H9 (cell line): ENCODE measurements at regions not wholly inside any gene's neighbourhood (a gene's known extent, or its start where the extent isn't known, plus 50 kb on each side); places are given as distances from the start of the nearest gene placed in this dataset.

Experiments used
- DNase-seq: peaks from one replicate; pipeline ENCODE4 v3.0.0-alpha.2; 2017
- H2AFZ ChIP-seq: one replicate; pipeline ENCODE4 v1.6.1; 2013; ENCODE audit warnings: mild to moderate bottlenecking, low read length, control low read depth, moderate library complexity
- H2AK5ac ChIP-seq: 2 replicates; pipeline ENCODE4 v1.6.1; 2013; ENCODE audit warnings: low read length, control low read depth, mixed read lengths; ENCODE audit not compliant: insufficient read length
- H2BK120ac ChIP-seq: one replicate; pipeline ENCODE4 v1.6.1; 2013; ENCODE audit warnings: low read depth, mild to moderate bottlenecking, low read length, control low read depth, inconsistent platforms; ENCODE audit not compliant: poor library complexity, severe bottlenecking
- H2BK12ac ChIP-seq: 2 replicates; pipeline ENCODE4 v1.6.1; 2013; ENCODE audit warnings: low read length, control low read depth, mixed read lengths, low read depth; ENCODE audit not compliant: insufficient read length
- H2BK15ac ChIP-seq: 2 replicates; pipeline ENCODE4 v1.6.1; 2013; ENCODE audit warnings: low read depth, low read length, control low read depth
- H2BK20ac ChIP-seq: one replicate; pipeline ENCODE4 v1.6.1; 2013; ENCODE audit warnings: low read depth, mild to moderate bottlenecking, low read length, control low read depth, inconsistent platforms; ENCODE audit not compliant: poor library complexity, severe bottlenecking
- H2BK5ac ChIP-seq: 2 replicates; pipeline ENCODE4 v1.6.1; 2013; ENCODE audit warnings: low read length, control low read depth, mixed read lengths; ENCODE audit not compliant: insufficient read length
- H3K14ac ChIP-seq: 2 replicates; pipeline ENCODE4 v1.6.1; 2013; ENCODE audit warnings: low read length, control low read depth; ENCODE audit not compliant: insufficient read depth
- H3K18ac ChIP-seq: 2 replicates; pipeline ENCODE4 v1.6.1; 2013; ENCODE audit warnings: low read depth, mild to moderate bottlenecking, mixed read lengths, low read length, control low read depth; ENCODE audit not compliant: insufficient read length
- H3K23ac ChIP-seq: 2 replicates; pipeline ENCODE4 v1.6.1; 2013; ENCODE audit warnings: low read length, control low read depth, mixed read lengths, low read depth; ENCODE audit not compliant: insufficient read length
- H3K23me2 ChIP-seq: 2 replicates; pipeline ENCODE4 v1.6.1; 2013; ENCODE audit warnings: low read depth, mild to moderate bottlenecking, mixed read lengths, low read length, control low read depth; ENCODE audit not compliant: insufficient read length, poor library complexity, severe bottlenecking
- H3K27ac ChIP-seq: 2 replicates; pipeline ENCODE4 v1.5.1; 2013; ENCODE audit warnings: low read length, control low read depth, mixed read lengths, low read depth; ENCODE audit not compliant: insufficient read length
- H3K27me3 ChIP-seq: 2 replicates; pipeline ENCODE4 v1.6.1; 2013; ENCODE audit warnings: low read length, control low read depth, inconsistent platforms; ENCODE audit not compliant: insufficient read depth
- H3K4ac ChIP-seq: 2 replicates; pipeline ENCODE4 v1.6.1; 2013; ENCODE audit warnings: low read depth, mild to moderate bottlenecking, control low read depth, inconsistent platforms, low read length, moderate library complexity
- H3K4me1 ChIP-seq: 2 replicates; pipeline ENCODE4 v1.6.1; 2013; ENCODE audit warnings: low read length, control low read depth, inconsistent platforms; ENCODE audit not compliant: insufficient read depth
- H3K4me2 ChIP-seq: 2 replicates; pipeline ENCODE4 v1.6.1; 2013; ENCODE audit warnings: low read length, control low read depth, mixed read lengths; ENCODE audit not compliant: insufficient read length, insufficient read depth
- H3K56ac ChIP-seq: 2 replicates; pipeline ENCODE4 v1.6.1; 2013; ENCODE audit warnings: low read depth, mild to moderate bottlenecking, mixed read lengths, low read length, control low read depth; ENCODE audit not compliant: insufficient read length
- H3K79me1 ChIP-seq: 2 replicates; pipeline ENCODE4 v1.6.1; 2013; ENCODE audit warnings: low read depth, mild to moderate bottlenecking, moderate library complexity, low read length, control low read depth, inconsistent platforms; ENCODE audit not compliant: insufficient read depth, poor library complexity, severe bottlenecking
- H3K79me2 ChIP-seq: 2 replicates; pipeline ENCODE4 v1.6.1; 2013; ENCODE audit warnings: low read length, control low read depth, inconsistent platforms; ENCODE audit not compliant: insufficient read depth
- H3K9ac ChIP-seq: 2 replicates; pipeline ENCODE4 v1.6.1; 2013; ENCODE audit warnings: low read length, control low read depth, mixed read lengths; ENCODE audit not compliant: insufficient read length; ENCODE audit errors: extremely low read depth
- H3K9me3 ChIP-seq: one replicate; pipeline ENCODE4 v1.6.1; 2013; ENCODE audit warnings: low read depth, low read length, inconsistent platforms; ENCODE audit not compliant: control insufficient read depth
- H3T11ph ChIP-seq: one replicate; pipeline ENCODE4 v1.6.1; 2013; ENCODE audit warnings: mild to moderate bottlenecking, low read length, control low read depth, inconsistent platforms
- H4K20me1 ChIP-seq: one replicate; pipeline ENCODE4 v1.6.1; 2013; ENCODE audit not compliant: control insufficient read depth, insufficient read length, insufficient read depth
- H4K5ac ChIP-seq: 2 replicates; pipeline ENCODE4 v1.6.1; 2013; ENCODE audit warnings: low read depth, mild to moderate bottlenecking, mixed read lengths, low read length, control low read depth; ENCODE audit not compliant: insufficient read length
- H4K8ac ChIP-seq: replicated peaks from 2 replicates; pipeline ENCODE4 v1.6.1; 2013; ENCODE audit warnings: low read length, control low read depth, mixed read lengths, low read depth; ENCODE audit not compliant: insufficient read length
- H4K91ac ChIP-seq: 2 replicates; pipeline ENCODE4 v1.6.1; 2013; ENCODE audit warnings: low read depth, mild to moderate bottlenecking, moderate library complexity, mixed read lengths, low read length, control low read depth; ENCODE audit not compliant: insufficient read length
- H3K27ac Mint-ChIP-seq, 3 experiments: 2 replicates in 2 of 3; 3 replicates in 1 of 3; pipeline ENCODE4 v1.8.0; 2020 to 2021; ENCODE audit warnings: mixed read lengths in 3 of 3, mild to moderate bottlenecking in 1 of 3, moderate library complexity in 1 of 3
- H3K27me3 Mint-ChIP-seq: 2 replicates; pipeline ENCODE4 v1.8.0; 2021; ENCODE audit warnings: low read depth, mild to moderate bottlenecking, moderate library complexity, mixed read lengths
- H3K36me3 Mint-ChIP-seq, 3 experiments: 2 replicates in 2 of 3; 3 replicates in 1 of 3; pipeline ENCODE4 v1.8.0; 2020 to 2021; ENCODE audit warnings: low read depth in 3 of 3, mixed read lengths in 3 of 3; ENCODE audit not compliant: insufficient read depth in 1 of 3
- H3K4me1 Mint-ChIP-seq, 2 experiments: 2 replicates each; pipeline ENCODE4 v1.8.0; 2020; ENCODE audit warnings: mixed read lengths in 2 of 2
- H3K4me3 Mint-ChIP-seq, 2 experiments: 2 replicates in 1 of 2; 3 replicates in 1 of 2; pipeline ENCODE4 v1.8.0; 2020 to 2021; ENCODE audit warnings: mild to moderate bottlenecking in 2 of 2, mixed read lengths in 2 of 2, moderate library complexity in 1 of 2
- H3K9me3 Mint-ChIP-seq, 2 experiments: 2 replicates in 1 of 2; 3 replicates in 1 of 2; pipeline ENCODE4 v1.8.0; 2020; ENCODE audit warnings: mild to moderate bottlenecking in 2 of 2, mixed read lengths in 2 of 2, moderate library complexity in 1 of 2
- CTCF ChIP-seq: fragments of 200-600 bp; sonication (generic); conservative IDR thresholded peaks from 3 replicates; pipeline ENCODE4 v1.8.0; 2021; ENCODE audit warnings: antibody characterized with exemption, mild to moderate bottlenecking
- WGBS: extraction: QIAGEN DNeasy Blood & Tissue Kit; methylation state at CpG from one replicate; pipeline ENCODE4 v1.1.7; 2013; ENCODE audit warnings: missing lambda C conversion rate, low lambda C conversion rate, mixed read lengths; ENCODE audit not compliant: insufficient read length; ENCODE audit errors: extremely low coverage; 5-methylcytosine and 5-hydroxymethylcytosine counted together

GRCh38 chr9:11618241-11618805 lies 1005.5 kb upstream of the PTPRD start:
- Histone ChIP-seq H3K4me2 (no peak overlapping the region), H2BK5ac (no peak overlapping the region), H4K8ac (no peak overlapping the region), H3K4me1 (no peaks in the 10 kb centered on the region), H4K20me1 (no peaks in the 10 kb centered on the region), H2AK5ac (no peak overlapping the region), H3K4ac (no peak overlapping the region), H2BK12ac (no peak overlapping the region), H3K56ac (no peak overlapping the region), H2AFZ (no peak overlapping the region), H4K91ac (no peak overlapping the region), H3T11ph (no peak overlapping the region), H2BK20ac (no peak overlapping the region), H3K27ac (no peak overlapping the region), H3K79me1 (no peaks in the 10 kb centered on the region), H3K9me3 (no peaks in the 10 kb centered on the region), H3K23me2 (no peaks in the 10 kb centered on the region), H3K18ac (no peak overlapping the region), H3K27me3 (no peaks in the 10 kb centered on the region), H3K9ac (no peak overlapping the region), H3K23ac (no peak overlapping the region), H4K5ac (no peak overlapping the region), H3K14ac (no peak overlapping the region), H2BK15ac (no peak overlapping the region), H3K79me2 (no peaks in the 10 kb centered on the region), H2BK120ac (no peak overlapping the region)
- Mint-ChIP-seq H3K9me3 (peaks cover 4% of the 10 kb centered on the region in 2 experiments; a peak in 3 of 5 replicates), H3K27ac (no peak overlapping the region), H3K4me1 (no peaks in the 10 kb centered on the region), H3K36me3 (peaks cover 0 to 5% (median 2%) of the 10 kb centered on the region in 3 experiments; a peak in 4 of 7 replicates), H3K4me3 (no peak overlapping the region), H3K27me3 (no peaks in the 10 kb centered on the region)
- DNase-seq: peak; percentile 30
- no CpG with 5 or more reads among the region's 49 CpGs for WGBS
- TF ChIP-seq CTCF: peak; percentile 36; the same call in 1 of the 3 replicates
